Astrocyte (in vitro differentiated cells and primary cell): ENCODE measurements at regions not wholly inside any gene's neighbourhood (a gene's known extent, or its start where the extent isn't known, plus 50 kb on each side); places are given as distances from the start of the nearest gene placed in this dataset.
A peak's percentile ranks its signal among the peaks of the same experiment; 100 is the strongest.

ENCODE experiments used
- DNase-seq: peaks from one replicate; pipeline ENCODE4 v3.0.0-alpha.2; 2010; ENCODE audit warnings: low read depth
- FAIRE-seq: peaks from 2 replicates; lab custom pipeline; 2011; peaks lifted over from hg19 to GRCh38; lab: Jason Lieb, UNC
- H2AFZ ChIP-seq: 2 replicates; pipeline ENCODE4 v1.6.0; 2012; ENCODE audit warnings: low read depth, low read length, inconsistent platforms
- H3K27ac ChIP-seq: 2 replicates; pipeline ENCODE4 v1.5.1; 2011; ENCODE audit warnings: low read depth, low read length, inconsistent platforms
- H3K27me3 ChIP-seq: 2 replicates; pipeline ENCODE4 v1.6.0; 2011; ENCODE audit warnings: low read length, inconsistent platforms; ENCODE audit not compliant: insufficient read depth
- H3K36me3 ChIP-seq: 2 replicates; pipeline ENCODE4 v1.5.1; 2011; ENCODE audit warnings: low read length, inconsistent platforms; ENCODE audit not compliant: insufficient read depth
- H3K4me1 ChIP-seq: 2 replicates; pipeline ENCODE4 v1.5.1; 2011; ENCODE audit warnings: low read length, inconsistent platforms; ENCODE audit not compliant: insufficient read depth
- H3K4me2 ChIP-seq: 2 replicates; pipeline ENCODE4 v1.6.0; 2012; ENCODE audit warnings: low read length, inconsistent platforms
- H3K4me3 ChIP-seq: 2 replicates; pipeline ENCODE4 v1.5.1; 2011; ENCODE audit warnings: low read depth, mild to moderate bottlenecking, low read length, inconsistent platforms; ENCODE audit not compliant: insufficient read depth
- H3K79me2 ChIP-seq: 2 replicates; pipeline ENCODE4 v1.6.0; 2012; ENCODE audit warnings: mild to moderate bottlenecking, low read length, inconsistent platforms; ENCODE audit not compliant: insufficient read depth
- H3K9ac ChIP-seq: 2 replicates; pipeline ENCODE4 v1.6.0; 2012; ENCODE audit warnings: mild to moderate bottlenecking, low read length, inconsistent platforms
- H3K9me3 ChIP-seq: 2 replicates; pipeline ENCODE4 v1.5.1; 2012; ENCODE audit warnings: low read depth, mild to moderate bottlenecking, low read length, inconsistent platforms; ENCODE audit not compliant: insufficient read depth
- H4K20me1 ChIP-seq: 2 replicates; pipeline ENCODE4 v1.6.0; 2012; ENCODE audit warnings: low read length, inconsistent platforms; ENCODE audit not compliant: insufficient read depth
- H3K27ac Mint-ChIP-seq: one replicate; pipeline ENCODE4 v1.8.0; 2021; ENCODE audit warnings: mild to moderate bottlenecking, mixed read lengths; ENCODE audit not compliant: unreplicated experiment
- H3K27me3 Mint-ChIP-seq: one replicate; pipeline ENCODE4 v1.8.0; 2021; ENCODE audit warnings: low read depth, mixed read lengths; ENCODE audit not compliant: unreplicated experiment
- H3K36me3 Mint-ChIP-seq: one replicate; pipeline ENCODE4 v1.8.0; 2021; ENCODE audit warnings: low read depth, mixed read lengths; ENCODE audit not compliant: unreplicated experiment
- H3K4me1 Mint-ChIP-seq: one replicate; pipeline ENCODE4 v1.8.0; 2021; ENCODE audit warnings: low read depth, mixed read lengths; ENCODE audit not compliant: unreplicated experiment
- H3K4me3 Mint-ChIP-seq: one replicate; pipeline ENCODE4 v1.8.0; 2021; ENCODE audit warnings: mild to moderate bottlenecking, moderate library complexity, mixed read lengths; ENCODE audit not compliant: unreplicated experiment
- H3K9me3 Mint-ChIP-seq: one replicate; pipeline ENCODE4 v1.8.0; 2021; ENCODE audit warnings: mild to moderate bottlenecking, mixed read lengths; ENCODE audit not compliant: unreplicated experiment
- CTCF ChIP-seq: IDR thresholded peaks from 2 replicates; pipeline ENCODE4 v1.5.1; 2011; ENCODE audit warnings: low read depth, mild to moderate bottlenecking, inconsistent platforms, low read length, moderate library complexity; ENCODE audit not compliant: insufficient read depth
- EZH2 ChIP-seq: IDR thresholded peaks from 2 replicates; pipeline ENCODE4 v1.6.1; 2012; ENCODE audit warnings: mild to moderate bottlenecking, low read length, inconsistent platforms; ENCODE audit not compliant: insufficient read depth

- H3K27ac Mint-ChIP-seq = peak overlapping the region; percentile 99
- peak overlapping the region; percentile 32 for H3K4me3 ChIP-seq
Measured at GRCh38 chr1:98210064-98210463, 289.2 kb upstream of the DPYD start.

GRCh38 chr1:98205291-98206017 is 284.6 kb upstream of the DPYD start:
- Mint-ChIP-seq H3K9me3 (peaks cover 2% of the 10 kb centered on the region), H3K36me3 (no peaks in the 10 kb centered on the region), H3K4me1 (peaks cover 56% of the 10 kb centered on the region), H3K27me3 (no peaks in the 10 kb centered on the region), H3K4me3 (no peak overlapping the region), H3K27ac (no peak overlapping the region)
- Histone ChIP-seq H4K20me1 (no peaks in the 10 kb centered on the region), H3K4me3 (no peak overlapping the region), H3K79me2 (no peaks in the 10 kb centered on the region), H3K36me3 (no peaks in the 10 kb centered on the region), H3K4me1 (peaks cover 17% of the 10 kb centered on the region), H3K9me3 (no peaks in the 10 kb centered on the region), H2AFZ (no peak overlapping the region), H3K27me3 (no peaks in the 10 kb centered on the region), H3K4me2 (no peak overlapping the region), H3K27ac (no peak overlapping the region), H3K9ac (no peak overlapping the region)
- no peak for DNase-seq
- no peak for FAIRE-seq
- no peak for TF ChIP-seq CTCF
- TF ChIP-seq EZH2 = no peak

More at GRCh38 chr1:98210064-98210463, 289.2 kb upstream of the DPYD start:
- Histone ChIP-seq H3K36me3 (no peaks in the 10 kb centered on the region), H3K9ac (peak overlapping the region; percentile 53), H2AFZ (no peak overlapping the region), H3K79me2 (no peaks in the 10 kb centered on the region), H4K20me1 (no peaks in the 10 kb centered on the region), H3K27me3 (no peaks in the 10 kb centered on the region), H3K9me3 (no peaks in the 10 kb centered on the region), H3K4me1 (peaks cover 18% of the 10 kb centered on the region), H3K27ac (peak overlapping the region; percentile 81), H3K4me2 (peak overlapping the region; percentile 82)
- Mint-ChIP-seq H3K27me3 (no peaks in the 10 kb centered on the region), H3K4me1 (peaks cover 36% of the 10 kb centered on the region), H3K36me3 (peaks cover 3% of the 10 kb centered on the region), H3K4me3 (peak overlapping the region; percentile 40), H3K9me3 (peaks cover 2% of the 10 kb centered on the region)
- TF ChIP-seq EZH2 (no peak), CTCF (no peak)
- FAIRE-seq (peak; percentile 88), DNase-seq (peak; percentile 99)

GRCh38 chr1:98203466-98203865 is 282.6 kb upstream of the DPYD start:
- H3K27me3 ChIP-seq = no peaks in the 10 kb centered on the region
- TF ChIP-seq CTCF = no peak
- TF ChIP-seq EZH2 = no peak
- no peaks in the 10 kb centered on the region for H3K36me3 Mint-ChIP-seq
- peak; percentile 61 for DNase-seq
- H3K9me3 ChIP-seq = no peaks in the 10 kb centered on the region
- peak overlapping the region; percentile 13 for H3K4me2 ChIP-seq
- H3K4me3 Mint-ChIP-seq = no peak overlapping the region
- H3K36me3 ChIP-seq = no peaks in the 10 kb centered on the region
- no peak overlapping the region for H3K9ac ChIP-seq
- no peaks in the 10 kb centered on the region for H3K79me2 ChIP-seq
- no peaks in the 10 kb centered on the region for H3K27me3 Mint-ChIP-seq
- no peak overlapping the region for H3K27ac ChIP-seq
- FAIRE-seq = peak; percentile 26
- H3K4me3 ChIP-seq = no peak overlapping the region
- H3K27ac Mint-ChIP-seq = peak overlapping the region; percentile 75
- H4K20me1 ChIP-seq = no peaks in the 10 kb centered on the region
- H2AFZ ChIP-seq = no peak overlapping the region
- peaks cover 2% of the 10 kb centered on the region for H3K9me3 Mint-ChIP-seq
- peaks cover 3% of the 10 kb centered on the region for H3K4me1 ChIP-seq
- peaks cover 42% of the 10 kb centered on the region for H3K4me1 Mint-ChIP-seq
